Caki2 (cell line): ENCODE measurements at regions not wholly inside any gene's neighbourhood (a gene's known extent, or its start where the extent isn't known, plus 50 kb on each side); places are given as distances from the start of the nearest gene placed in this dataset.

Experiments
- DNase-seq: peaks from one replicate; pipeline ENCODE4 v3.0.0-alpha.2; 2015; ENCODE audit warnings: low read depth
- in situ Hi-C: cut with HindIII; loops from 2 replicates; pipeline ENCODE4 v1.10.0; 2016; ENCODE audit warnings: low sequenced_read_pairs, low pct_unique_long_range_greater_than_20kb, mixed read lengths

- in situ Hi-C loops, result no loop called here
- DNase-seq, result no peak
These were observed 681.3 kb downstream of the CPS1 start for GRCh38 chr2:211237586-211238275.

- no peak for DNase-seq
- in situ Hi-C loops, result no loop called here
These were observed 685.5 kb downstream of the CPS1 start for GRCh38 chr2:211241891-211242290.

- DNase-seq, result no peak
- in situ Hi-C loops, result no loop called here
These were observed 691.4 kb downstream of the CPS1 start for GRCh38 chr2:211247751-211248150.

GRCh38 chr2:211248841-211249240, 692.4 kb downstream of the CPS1 start:
- in situ Hi-C loops, result no loop called here

GRCh38 chr2:211251016-211251415, 694.6 kb downstream of the CPS1 start:
- no peak for DNase-seq
- in situ Hi-C loops, result no loop called here

More at GRCh38 chr2:211248841-211249240, 692.4 kb downstream of the CPS1 start:
- DNase-seq, result no peak

- in situ Hi-C loops, result no loop called here
These were observed 702.4 kb downstream of the CPS1 start for GRCh38 chr2:211258646-211259335.

GRCh38 chr2:211259831-211260476, 703.6 kb downstream of the CPS1 start:
- no peak for DNase-seq
- in situ Hi-C loops, result no loop called here

More at GRCh38 chr2:211258646-211259335, 702.4 kb downstream of the CPS1 start:
- no peak for DNase-seq

GRCh38 chr2:211270257-211270656, 713.9 kb downstream of the CPS1 start:
- peak; percentile 21 for DNase-seq
- in situ Hi-C loops, result no loop called here

- no peak for DNase-seq
- in situ Hi-C loops, result no loop called here
These were observed 725.2 kb downstream of the CPS1 start for GRCh38 chr2:211281430-211282073.

- no peak for DNase-seq
- in situ Hi-C loops, result no loop called here
These were observed 746.3 kb downstream of the CPS1 start for GRCh38 chr2:211302676-211303075.

GRCh38 chr2:211306929-211307328, 750.5 kb downstream of the CPS1 start:
- in situ Hi-C loops, result no loop called here
- no peak for DNase-seq
